Keratinocyte (primary cell): ENCODE measurements at regions not wholly inside any gene's neighbourhood (a gene's known extent, or its start where the extent isn't known, plus 50 kb on each side); places are given as distances from the start of the nearest gene placed in this dataset.

Experiments
- DNase-seq: peaks from one replicate; pipeline ENCODE4 v3.0.0-alpha.2; 2011; ENCODE audit warnings: low read depth, missing footprints, low spot score
- FAIRE-seq: peaks from 2 replicates; lab custom pipeline; 2011; peaks lifted over from hg19 to GRCh38; lab: Jason Lieb, UNC
- H2AFZ ChIP-seq: 2 replicates; pipeline ENCODE4 v1.6.0; 2012; ENCODE audit warnings: low read length, control low read depth, inconsistent platforms; ENCODE audit not compliant: control insufficient read depth
- H3K27ac ChIP-seq: 2 replicates; pipeline ENCODE4 v1.5.1; 2011; ENCODE audit warnings: low read length; ENCODE audit not compliant: control insufficient read depth, insufficient read depth
- H3K27me3 ChIP-seq: 3 replicates; pipeline ENCODE4 v1.6.0; 2011; ENCODE audit warnings: low read length; ENCODE audit not compliant: control insufficient read depth, insufficient read depth; ENCODE audit errors: extremely low read depth
- H3K36me3 ChIP-seq, 2 experiments: 2 replicates in 1 of 2; 3 replicates in 1 of 2; pipeline ENCODE4 v1.5.1; 2011; ENCODE audit warnings: low read length in 2 of 2, mild to moderate bottlenecking in 1 of 2; ENCODE audit not compliant: control insufficient read depth in 2 of 2, insufficient read depth in 2 of 2; ENCODE audit errors: extremely low read depth in 1 of 2
- H3K4me1 ChIP-seq: 3 replicates; pipeline ENCODE4 v1.5.1; 2011; ENCODE audit warnings: low read length; ENCODE audit not compliant: control insufficient read depth, insufficient read depth; ENCODE audit errors: extremely low read depth
- H3K4me2 ChIP-seq: 3 replicates; pipeline ENCODE4 v1.6.0; 2011; ENCODE audit warnings: low read depth, low read length; ENCODE audit not compliant: control insufficient read depth, insufficient read depth; ENCODE audit errors: extremely low read depth
- H3K4me3 ChIP-seq, 3 experiments: fragments of 200-600 bp in 1 of 3; sonication (generic) in 1 of 3; 2 replicates in 2 of 3; 3 replicates in 1 of 3; pipeline ENCODE4 v1.5.1; 2011 to 2016; ENCODE audit warnings: low read length in 3 of 3, mild to moderate bottlenecking in 3 of 3, control low read depth in 2 of 3, inconsistent platforms in 1 of 3, low read depth in 1 of 3, mixed read lengths in 1 of 3, mixed run types in 1 of 3, moderate library complexity in 1 of 3; ENCODE audit not compliant: control insufficient read depth in 2 of 3, insufficient read depth in 2 of 3; ENCODE audit errors: extremely low read depth in 1 of 3
- H3K79me2 ChIP-seq: 2 replicates; pipeline ENCODE4 v1.6.0; 2012; ENCODE audit warnings: low read length; ENCODE audit not compliant: control insufficient read depth, insufficient read depth
- H3K9ac ChIP-seq: 3 replicates; pipeline ENCODE4 v1.6.0; 2011; ENCODE audit warnings: low read length; ENCODE audit not compliant: control insufficient read depth, insufficient read depth; ENCODE audit errors: extremely low read depth
- H3K9me1 ChIP-seq: 3 replicates; pipeline ENCODE4 v1.6.0; 2011; ENCODE audit warnings: low read length; ENCODE audit not compliant: control insufficient read depth, insufficient read depth; ENCODE audit errors: extremely low read depth
- H3K9me3 ChIP-seq: 2 replicates; pipeline ENCODE4 v1.5.1; 2012; ENCODE audit warnings: low read depth, low read length; ENCODE audit not compliant: control insufficient read depth
- H4K20me1 ChIP-seq: 3 replicates; pipeline ENCODE4 v1.6.0; 2011; ENCODE audit warnings: low read length; ENCODE audit not compliant: control insufficient read depth, insufficient read depth; ENCODE audit errors: extremely low read depth
- CTCF ChIP-seq, 3 experiments: IDR thresholded peaks in 1 of 3; conservative IDR thresholded peaks in 1 of 3; optimal IDR thresholded peaks in 1 of 3; 2 replicates in 2 of 3; 3 replicates in 1 of 3; pipeline versions ENCODE3 to v1.5.1; 2011; ENCODE audit warnings: low read length in 3 of 3, mild to moderate bottlenecking in 3 of 3, moderate library complexity in 2 of 3, control low read depth in 1 of 3, inconsistent platforms in 1 of 3; ENCODE audit not compliant: insufficient read depth in 2 of 3; ENCODE audit errors: extremely low read depth in 1 of 3
- EZH2 ChIP-seq: IDR thresholded peaks from one replicate; pipeline ENCODE4 v1.6.1; 2012; ENCODE audit warnings: inconsistent platforms, mild to moderate bottlenecking, low read length, moderate library complexity
- dilution Hi-C: fragments of 300-500 bp; cut with MboI; formaldehyde crosslinking; loops from one replicate; pipeline ENCODE4 v1.7.0; 2020; ENCODE audit warnings: low sequenced_read_pairs; ENCODE audit not compliant: extremely low pct_ligation_motif_present

- H3K27me3 ChIP-seq, result no peaks in the 10 kb centered on the region
- FAIRE-seq, result no peak
- no peak for TF ChIP-seq CTCF (optimal IDR thresholded peaks at IDR 0.05 in 1 of 3, IDR thresholded peaks at IDR 0.05 in 1 of 3, conservative IDR thresholded peaks at IDR 0.05 in 1 of 3; ENCODE audit: extremely low read depth in 1 of 3, insufficient read depth in 2 of 3, low read length in 3 of 3)
- TF ChIP-seq EZH2, result no peak
- no peaks in the 10 kb centered on the region for H3K36me3 ChIP-seq
- no peak for DNase-seq
- dilution Hi-C loops, result no loop called here
- no peaks in the 10 kb centered on the region for H3K9me3 ChIP-seq
- no peak overlapping the region for H2AFZ ChIP-seq
- no peak overlapping the region for H3K4me2 ChIP-seq
- H3K9me1 ChIP-seq, result no peaks in the 10 kb centered on the region
- no peak overlapping the region for H3K27ac ChIP-seq
- H3K4me3 ChIP-seq, result no peak overlapping the region
- peaks cover 7% of the 10 kb centered on the region for H3K4me1 ChIP-seq
- no peaks in the 10 kb centered on the region for H4K20me1 ChIP-seq
- no peaks in the 10 kb centered on the region for H3K79me2 ChIP-seq
- no peak overlapping the region for H3K9ac ChIP-seq
Measured at GRCh38 chr5:111855356-111855755, 98.4 kb upstream of the NREP start.

GRCh38 chr5:111854186-111854585 is 97.2 kb upstream of the NREP start:
- no peak overlapping the region for H3K27ac ChIP-seq
- H2AFZ ChIP-seq, result no peak overlapping the region
- no peaks in the 10 kb centered on the region for H3K9me3 ChIP-seq
- H3K36me3 ChIP-seq, result no peaks in the 10 kb centered on the region
- H3K79me2 ChIP-seq, result no peaks in the 10 kb centered on the region
- no peak overlapping the region for H3K9ac ChIP-seq
- H3K4me3 ChIP-seq, result no peak overlapping the region
- no peaks in the 10 kb centered on the region for H3K27me3 ChIP-seq
- FAIRE-seq, result no peak
- no peak for DNase-seq
- H4K20me1 ChIP-seq, result no peaks in the 10 kb centered on the region
- no peak overlapping the region for H3K4me2 ChIP-seq
- H3K4me1 ChIP-seq, result peaks cover 7% of the 10 kb centered on the region
- H3K9me1 ChIP-seq, result no peaks in the 10 kb centered on the region
- TF ChIP-seq CTCF (optimal IDR thresholded peaks at IDR 0.05 in 1 of 3, IDR thresholded peaks at IDR 0.05 in 1 of 3, conservative IDR thresholded peaks at IDR 0.05 in 1 of 3; ENCODE audit: extremely low read depth in 1 of 3, insufficient read depth in 2 of 3, low read length in 3 of 3) (no peak), EZH2 (no peak)
- dilution Hi-C loops, result no loop called here
